Transverse colon (tissue), 4 donors: ENCODE measurements at regions not wholly inside any gene's neighbourhood (a gene's known extent, or its start where the extent isn't known, plus 50 kb on each side); places are given as distances from the start of the nearest gene placed in this dataset.

Experiments used
- DNase-seq: peaks from one replicate; pipeline ENCODE4 v3.0.0-alpha.2; 2019
- H3K27ac ChIP-seq, 4 donors: fragments of 200-600 bp; sonication (generic); 2 replicates each; pipeline ENCODE4 v1.5.1; 2016 to 2018; ENCODE audit warnings: inconsistent platforms in 4 of 4
- H3K27me3 ChIP-seq: fragments of 200-600 bp; sonication (generic); 2 replicates; pipeline ENCODE4 v1.5.1; 2017; ENCODE audit warnings: inconsistent platforms
- H3K36me3 ChIP-seq, 4 donors: fragments of 200-600 bp; sonication (generic); 2 replicates each; pipeline ENCODE4 v1.5.1; 2017 to 2019; ENCODE audit warnings: inconsistent platforms in 4 of 4
- H3K4me1 ChIP-seq, 4 donors: fragments of 200-600 bp; sonication (generic); 2 replicates each; pipeline ENCODE4 v1.5.1; 2017 to 2020; ENCODE audit warnings: inconsistent platforms in 4 of 4
- H3K4me3 ChIP-seq, 4 donors: fragments of 200-600 bp; sonication (generic); 1 replicate in 1 of 4; 2 replicates in 3 of 4; pipeline versions ENCODE4 v1.5.1 to v1.6.1; 2017 to 2019; ENCODE audit warnings: inconsistent platforms in 4 of 4
- H3K9me3 ChIP-seq, 2 donors: fragments of 200-600 bp; sonication (generic); 2 replicates each; pipeline ENCODE4 v1.5.1; 2017 to 2019; ENCODE audit warnings: inconsistent platforms in 2 of 2
- CTCF ChIP-seq, 5 experiments: fragments of 200-600 bp in 3 of 5; fragments of 450-650 bp in 2 of 5; sonication (generic) in 3 of 5; IDR thresholded peaks; 1 replicate in 2 of 5; 2 replicates in 3 of 5; pipeline ENCODE4 v1.5.1; 2016 to 2017; ENCODE audit warnings: antibody characterized with exemption in 5 of 5, inconsistent platforms in 3 of 5, mild to moderate bottlenecking in 2 of 5, moderate library complexity in 1 of 5
- EP300 ChIP-seq: sonication (generic); formaldehyde crosslinking; IDR thresholded peaks from one replicate; pipeline ENCODE4 v1.6.1; 2017; ENCODE audit warnings: antibody characterized with exemption, low read depth
- POLR2A ChIP-seq: fragments of 450-650 bp; IDR thresholded peaks from one replicate; pipeline ENCODE4 v1.6.1; 2016; ENCODE audit warnings: antibody characterized with exemption, mild to moderate bottlenecking, moderate library complexity
- POLR2AphosphoS5 ChIP-seq, 3 donors: sonication (generic); formaldehyde crosslinking; IDR thresholded peaks; one replicate each; pipeline ENCODE4 v1.6.1; 2016; ENCODE audit warnings: antibody characterized with exemption in 3 of 3
- WGBS, 2 donors: methylation state at CpG; one replicate each; pipeline ENCODE4 v1.1.5; 2018; ENCODE audit warnings: low coverage in 1 of 2; 5-methylcytosine and 5-hydroxymethylcytosine counted together
- in situ Hi-C, 4 donors: fragments of 200-750 bp; cut with MboI; loops; one replicate each; pipeline versions ENCODE4 v1.15.0 to v1.15.1; 2017; ENCODE audit warnings: low sequenced_read_pairs in 3 of 4, low pct_ligation_motif_present in 1 of 4, low pct_unique_long_range_greater_than_20kb in 1 of 4
- intact Hi-C: fragments of 100-400 bp; cut with DNase I; formaldehyde crosslinking; loops from one replicate; pipeline ENCODE4 v1.15.1; 2023; ENCODE audit warnings: low total_unique reads

- H3K4me3 ChIP-seq = no peak overlapping the region
- no peaks in the 10 kb centered on the region for H3K4me1 ChIP-seq
- TF ChIP-seq POLR2AphosphoS5 (IDR thresholded peaks at IDR 0.05) = no peak
- no peak for TF ChIP-seq EP300
- no peak for TF ChIP-seq POLR2A
- no peak for TF ChIP-seq CTCF (IDR thresholded peaks at IDR 0.05)
- no peak for DNase-seq
- H3K36me3 ChIP-seq = no peaks in the 10 kb centered on the region
- in situ Hi-C loops (no loop called here), intact Hi-C loops (no loop called here)
- H3K9me3 ChIP-seq = peaks cover 6 to 7% of the 10 kb centered on the region in 2 donors
- H3K27me3 ChIP-seq = no peaks in the 10 kb centered on the region
- H3K27ac ChIP-seq = no peak overlapping the region
These were observed 90.0 kb upstream of the HMHB1 start for GRCh38 chr5:143721925-143722324.

- in situ Hi-C loops = no loop called here
- no peak for DNase-seq
- no peaks in the 10 kb centered on the region for H3K4me1 ChIP-seq
- intact Hi-C loops = no loop called here
- H3K9me3 ChIP-seq = peaks cover 6 to 7% of the 10 kb centered on the region in 2 donors
- no peak overlapping the region for H3K4me3 ChIP-seq
- 49 to 69% methylated on average over 5 of the region's 5 CpGs for whole genome bisulfite sequencing, 2 donors
- H3K36me3 ChIP-seq = no peaks in the 10 kb centered on the region
- TF ChIP-seq CTCF (IDR thresholded peaks at IDR 0.05) (no peak), EP300 (no peak), POLR2AphosphoS5 (IDR thresholded peaks at IDR 0.05) (no peak), POLR2A (no peak)
- H3K27ac ChIP-seq = no peak overlapping the region
- H3K27me3 ChIP-seq = no peaks in the 10 kb centered on the region
These were observed 91.3 kb upstream of the HMHB1 start for GRCh38 chr5:143720689-143721088.

- H3K36me3 ChIP-seq = no peaks in the 10 kb centered on the region
- no peak overlapping the region for H3K27ac ChIP-seq
- no peak for DNase-seq
- no peak overlapping the region for H3K4me3 ChIP-seq
- in situ Hi-C loops (no loop called here), intact Hi-C loops (no loop called here)
- 30 to 62% methylated on average over 2 of the region's 2 CpGs for WGBS, 2 donors
- no peaks in the 10 kb centered on the region for H3K27me3 ChIP-seq
- no peaks in the 10 kb centered on the region for H3K9me3 ChIP-seq
- H3K4me1 ChIP-seq = no peaks in the 10 kb centered on the region
- TF ChIP-seq CTCF (IDR thresholded peaks at IDR 0.05) (no peak), POLR2A (no peak), EP300 (no peak), POLR2AphosphoS5 (IDR thresholded peaks at IDR 0.05) (no peak)
These were observed 94.6 kb upstream of the HMHB1 start for GRCh38 chr5:143717400-143717799.

- in situ Hi-C loops (no loop called here), intact Hi-C loops (no loop called here)
- Histone ChIP-seq H3K4me1 (peaks cover 0 to under 1% (median 0%) of the 10 kb centered on the region in 4 donors), H3K4me3 (no peak overlapping the region), H3K36me3 (no peaks in the 10 kb centered on the region), H3K9me3 (no peaks in the 10 kb centered on the region), H3K27ac (no peak overlapping the region), H3K27me3 (no peaks in the 10 kb centered on the region)
- 45 to 71% methylated on average over 4 of the region's 4 CpGs for WGBS, 2 donors
- no peak for DNase-seq
- no peak for TF ChIP-seq CTCF (IDR thresholded peaks at IDR 0.05)
- TF ChIP-seq EP300 = no peak
- no peak for TF ChIP-seq POLR2AphosphoS5 (IDR thresholded peaks at IDR 0.05)
- TF ChIP-seq POLR2A = no peak
These were observed 95.1 kb upstream of the HMHB1 start for GRCh38 chr5:143716881-143717280.
